ENCODE measurements at regions not wholly inside any gene's neighbourhood (a gene's known extent, or its start where the extent isn't known, plus 50 kb on each side); places are given as distances from the start of the nearest gene placed in this dataset.
"Not testable (repeated sequence)": the region's sequence is repeated elsewhere in the genome, so short reads cannot be mapped to it uniquely, and the experiment has no call there.

DNA sequence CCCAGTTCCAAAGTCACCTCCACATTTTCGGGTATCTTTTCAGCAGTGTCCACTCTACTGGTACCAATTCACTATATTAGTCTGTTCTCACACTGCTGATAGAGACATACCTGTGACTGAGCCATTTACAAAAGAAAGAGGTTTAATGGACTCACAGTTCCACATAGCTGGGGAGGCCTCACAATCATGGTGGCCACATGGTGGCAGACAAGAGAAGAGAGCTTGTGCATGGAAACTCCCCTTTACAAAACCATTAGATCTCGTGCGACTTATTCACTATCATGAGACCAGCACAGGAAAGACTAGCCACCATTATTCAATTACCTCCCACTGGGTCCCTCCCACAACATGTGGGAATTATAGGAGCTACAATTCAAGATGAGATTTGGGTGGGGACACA, 335.7 kb upstream of the SLC7A11 start:
- intact Hi-C loops (cut with DNase I, micrococcal nuclease); DNase-seq; ATAC-seq: not testable (repeated sequence)

DNA sequence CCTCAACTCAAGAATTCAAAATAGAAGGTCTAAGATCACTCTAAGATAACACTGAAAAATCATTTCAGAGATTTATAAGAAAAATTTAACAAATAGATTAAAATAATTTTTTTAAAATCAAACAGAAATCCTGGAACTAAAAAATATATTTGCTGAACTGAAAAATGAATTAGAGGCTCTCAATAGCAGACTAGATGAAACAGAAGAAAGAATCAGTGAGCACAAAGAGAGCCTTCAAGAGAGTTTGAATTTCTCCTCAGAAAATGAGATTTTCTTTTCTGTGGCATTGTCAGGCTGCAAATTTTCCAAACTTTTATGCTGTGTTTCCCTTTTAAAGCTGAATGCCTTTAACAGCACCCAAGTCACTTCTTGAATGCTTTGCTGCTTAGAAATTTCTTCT, 335.0 kb upstream of the SLC7A11 start:
- ATAC-seq (no peak), DNase-seq (no peak)
- intact Hi-C loops (cut with DNase I, micrococcal nuclease), result no loop called here

DNA sequence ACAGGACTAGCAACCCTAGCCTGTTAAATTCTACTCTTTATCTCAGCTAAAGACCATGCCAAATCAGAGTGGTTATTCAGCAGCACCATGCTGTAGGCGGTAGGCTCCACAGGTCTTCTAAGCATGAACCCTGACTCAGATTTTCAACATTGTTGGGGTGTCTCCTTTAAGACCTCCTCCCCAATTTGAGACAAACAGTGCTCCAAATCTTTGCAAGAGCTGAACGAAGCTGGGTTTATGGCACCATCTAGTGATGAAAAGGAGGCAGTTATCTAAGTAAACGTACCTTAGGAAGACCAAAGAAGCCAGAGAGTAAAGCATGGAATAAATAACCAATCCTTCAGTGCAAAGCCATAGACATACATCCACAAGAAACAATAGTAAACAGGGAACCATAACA, 334.5 kb upstream of the SLC7A11 start:
- peak; percentile 51 for ATAC-seq
- no peak for DNase-seq
- intact Hi-C loops (cut with DNase I, micrococcal nuclease), result no loop called here

DNA sequence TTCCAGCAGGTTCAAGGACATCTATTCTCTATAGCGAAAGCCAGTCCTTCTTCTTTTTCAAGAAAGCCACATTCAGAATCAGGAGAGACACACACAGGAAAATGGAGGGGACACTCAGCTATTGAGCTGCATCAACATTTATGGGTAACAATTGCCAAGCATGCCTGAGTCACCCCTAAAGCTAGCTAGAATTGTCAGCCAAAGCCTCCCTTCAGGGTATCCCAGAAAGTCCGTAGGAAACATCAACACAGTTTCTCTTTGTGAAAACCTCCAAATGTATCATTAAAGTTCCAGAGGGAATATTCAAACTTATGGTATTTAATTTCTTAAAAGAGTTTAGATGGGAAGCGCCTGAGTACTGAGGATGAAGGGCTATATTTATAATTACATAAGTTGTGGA, 331.1 kb upstream of the SLC7A11 start:
- intact Hi-C loops (cut with DNase I, micrococcal nuclease), result no loop called here
- no peak for DNase-seq
- ATAC-seq, result no peak

DNA sequence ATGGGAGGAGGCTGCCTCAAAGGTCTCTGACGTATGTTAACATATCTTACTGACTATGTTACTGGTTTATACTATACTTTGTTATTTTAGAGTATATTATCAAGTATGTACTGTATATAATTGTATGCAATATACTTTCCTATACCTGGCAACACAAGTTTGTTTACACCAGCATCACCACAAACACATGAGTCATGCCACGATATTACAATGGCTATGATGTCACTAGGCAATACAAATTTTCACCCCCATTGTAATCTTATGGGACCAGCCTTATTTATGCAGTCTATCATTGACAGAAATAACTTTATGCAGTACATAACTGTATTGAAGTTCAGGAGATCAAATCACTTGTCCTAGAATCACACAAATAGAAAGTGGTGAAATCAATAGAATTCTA, 329.9 kb upstream of the SLC7A11 start:
- DNase-seq, result no peak
- ATAC-seq, result no peak
- intact Hi-C loops (cut with DNase I, micrococcal nuclease), result no loop called here

DNA sequence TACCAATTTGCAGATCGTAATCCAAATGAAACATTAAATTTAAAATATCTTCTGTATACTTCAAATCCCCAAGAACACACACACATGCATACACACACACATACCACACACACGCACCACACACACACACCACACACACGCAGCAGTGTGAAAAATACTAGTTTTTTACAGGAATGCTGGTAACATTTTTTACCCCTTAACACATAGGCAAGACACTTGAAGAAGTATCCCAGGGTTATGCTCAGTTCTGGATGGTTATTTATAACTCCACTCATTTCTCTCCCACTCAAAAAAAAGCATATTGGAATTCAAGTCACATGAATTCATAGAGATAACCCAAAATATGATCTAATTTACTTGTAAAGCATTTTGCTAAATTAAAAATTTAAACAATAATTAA, 325.5 kb upstream of the SLC7A11 start:
- intact Hi-C loops (cut with DNase I, micrococcal nuclease), result no loop called here
- DNase-seq, result no peak
- ATAC-seq, result no peak

DNA sequence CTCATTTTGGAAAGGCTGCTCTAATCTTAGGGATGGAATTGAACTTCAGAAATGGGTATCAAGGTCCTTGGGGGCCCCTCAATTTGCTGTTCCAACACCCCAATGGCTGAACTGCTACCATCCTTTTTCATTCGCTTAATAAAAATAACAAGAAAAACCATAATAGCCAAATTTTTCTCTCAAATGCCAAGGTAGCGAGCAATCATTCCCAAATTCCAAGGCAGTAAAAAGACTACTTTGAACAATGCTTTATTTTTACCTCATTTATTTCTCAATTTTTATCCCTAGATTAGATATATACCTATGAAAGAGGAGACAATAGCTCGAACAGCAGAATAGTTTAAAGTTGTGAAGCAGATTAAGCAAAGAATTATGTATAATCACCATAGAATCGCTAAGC, 323.4 kb upstream of the SLC7A11 start:
- DNase-seq (no peak), ATAC-seq (no peak)
- intact Hi-C loops (cut with DNase I, micrococcal nuclease), result no loop called here

DNA sequence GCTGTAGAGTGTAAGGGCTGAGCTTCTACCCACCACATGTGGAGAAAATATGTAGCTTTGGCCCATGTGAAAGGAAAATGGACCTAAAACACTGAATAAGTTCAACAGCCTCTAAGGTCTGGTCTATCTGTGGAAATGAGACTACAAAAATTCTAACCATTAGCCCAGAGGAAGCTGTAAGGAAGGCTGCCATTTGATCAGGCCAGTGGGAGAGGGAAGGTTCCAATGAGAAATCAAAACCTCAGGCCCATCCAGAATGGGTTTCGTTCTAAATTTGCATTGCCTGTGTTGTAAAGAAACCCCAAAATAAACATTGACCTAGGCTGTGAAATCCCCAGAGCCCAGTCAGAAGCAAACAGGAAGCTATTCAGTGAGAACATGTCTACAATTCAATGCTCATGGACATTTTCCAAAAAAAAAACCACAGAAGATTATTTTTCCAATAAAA, 320.4 kb upstream of the SLC7A11 start:
- intact Hi-C loops (cut with DNase I, micrococcal nuclease), result no loop called here
- DNase-seq (no peak), ATAC-seq (no peak)

DNA sequence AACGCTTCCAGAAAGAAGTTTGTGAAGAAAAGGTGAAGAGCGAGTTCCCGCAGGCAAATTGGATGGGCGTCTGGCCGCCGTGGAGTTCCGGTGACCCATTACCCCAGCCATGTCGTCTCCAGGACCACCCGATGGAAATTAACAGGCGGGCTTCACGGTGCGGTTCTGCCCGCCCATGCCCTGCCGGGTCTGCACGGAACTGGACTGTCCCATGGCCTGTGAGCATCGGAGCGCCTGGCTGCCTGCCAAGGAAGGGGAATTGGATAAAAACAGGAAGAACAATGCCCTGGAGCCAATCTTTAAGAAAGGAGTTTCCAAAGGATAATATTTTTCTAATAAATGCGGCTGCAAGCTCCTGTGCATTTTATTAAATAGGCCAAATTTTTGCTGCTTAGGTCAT, 319.8 kb upstream of the SLC7A11 start:
- ATAC-seq, result no peak
- intact Hi-C loops (cut with DNase I, micrococcal nuclease), result no loop called here
- DNase-seq, result no peak

DNA sequence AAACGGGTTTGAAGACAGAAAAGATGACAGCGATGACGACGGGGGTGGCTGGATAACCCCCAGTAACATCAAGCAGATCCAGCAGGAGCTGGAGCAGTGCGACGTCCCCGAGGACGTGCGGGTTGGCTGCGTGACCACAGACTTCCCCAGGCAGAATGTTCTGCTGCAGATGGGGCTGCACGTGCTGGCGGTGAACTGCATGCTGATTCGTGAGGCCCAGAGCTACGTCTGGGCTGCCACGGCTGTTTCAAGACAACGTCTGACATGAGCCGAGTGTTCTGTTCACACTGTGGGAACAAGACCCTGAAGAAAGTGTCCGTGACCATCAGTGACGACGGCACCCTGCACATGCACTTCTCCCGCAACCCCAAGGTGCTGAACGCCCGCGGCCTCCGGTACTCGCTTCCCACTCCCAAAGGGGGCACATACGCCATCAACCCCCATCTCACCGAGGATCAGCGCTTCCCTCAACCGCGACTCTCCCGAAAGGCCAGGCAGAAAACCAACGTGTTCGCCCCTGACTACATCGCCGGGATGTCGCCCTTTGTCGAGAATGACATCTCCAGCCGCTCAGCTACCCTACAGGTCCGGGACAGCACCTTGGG, 319.2 kb upstream of the SLC7A11 start:
- no peak for ATAC-seq
- intact Hi-C loops (cut with DNase I, micrococcal nuclease), result no loop called here
- no peak for DNase-seq

DNA sequence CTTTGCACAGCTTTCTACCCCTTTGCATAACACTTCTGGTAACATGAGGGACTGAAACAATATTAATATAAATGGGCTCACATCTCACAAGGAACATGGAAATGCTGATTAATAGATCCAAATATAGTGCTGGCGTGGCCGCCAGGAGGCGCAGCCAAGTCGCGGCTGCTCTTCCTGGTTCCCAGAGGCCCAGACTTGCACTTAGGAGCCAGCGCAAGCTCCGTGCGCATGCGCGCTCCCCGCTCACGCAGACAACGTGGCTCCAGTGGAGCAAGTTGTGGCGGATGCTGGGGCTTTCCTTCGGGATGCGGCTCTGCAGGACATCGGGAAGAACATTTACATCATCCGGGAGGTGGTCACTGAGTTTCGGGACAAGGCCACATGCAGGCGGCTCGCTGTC, 318.3 kb upstream of the SLC7A11 start:
- ATAC-seq, result no peak
- no peak for DNase-seq
- intact Hi-C loops (cut with DNase I, micrococcal nuclease), result no loop called here

DNA sequence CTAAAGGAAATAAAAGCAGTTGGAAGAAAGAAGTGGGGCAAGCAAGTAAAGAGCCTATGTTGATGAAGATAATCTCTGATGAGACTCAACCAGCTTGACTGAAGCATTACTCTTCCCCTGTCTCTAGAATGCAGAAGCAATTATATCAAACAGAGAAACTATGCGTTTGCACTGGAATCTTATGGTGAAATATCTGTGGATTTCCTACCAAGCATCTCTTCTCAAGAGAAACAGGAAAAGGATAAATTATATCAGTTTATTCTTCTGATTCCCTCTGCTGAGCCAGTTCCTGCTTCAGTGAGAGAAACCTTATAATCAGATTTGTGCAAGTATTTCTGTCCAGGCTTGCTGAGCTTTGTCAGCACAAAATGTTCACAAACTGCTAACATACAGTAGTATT, 316.7 kb upstream of the SLC7A11 start:
- intact Hi-C loops (cut with DNase I, micrococcal nuclease), result no loop called here
- no peak for DNase-seq
- ATAC-seq, result no peak

DNA sequence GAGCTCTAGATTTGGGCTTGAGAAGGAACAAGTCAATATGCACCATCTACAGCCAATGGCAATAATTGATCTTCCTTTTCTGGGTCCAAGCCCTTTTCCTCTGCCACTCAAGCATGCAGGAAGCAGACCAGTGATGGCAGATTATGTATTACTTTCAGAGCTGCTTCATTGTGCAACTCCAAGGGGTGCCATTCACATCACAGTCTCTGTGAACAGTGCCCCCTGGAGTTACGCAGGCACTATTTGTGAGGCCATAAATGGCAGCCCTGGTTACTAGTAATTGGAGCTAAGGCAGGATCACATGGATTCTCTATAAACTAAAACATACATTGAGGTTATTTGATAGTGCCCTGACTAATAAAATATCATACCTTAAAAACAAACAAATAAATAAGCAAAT, 313.4 kb upstream of the SLC7A11 start:
- no peak for ATAC-seq
- intact Hi-C loops (cut with DNase I, micrococcal nuclease), result no loop called here
- DNase-seq, result no peak

DNA sequence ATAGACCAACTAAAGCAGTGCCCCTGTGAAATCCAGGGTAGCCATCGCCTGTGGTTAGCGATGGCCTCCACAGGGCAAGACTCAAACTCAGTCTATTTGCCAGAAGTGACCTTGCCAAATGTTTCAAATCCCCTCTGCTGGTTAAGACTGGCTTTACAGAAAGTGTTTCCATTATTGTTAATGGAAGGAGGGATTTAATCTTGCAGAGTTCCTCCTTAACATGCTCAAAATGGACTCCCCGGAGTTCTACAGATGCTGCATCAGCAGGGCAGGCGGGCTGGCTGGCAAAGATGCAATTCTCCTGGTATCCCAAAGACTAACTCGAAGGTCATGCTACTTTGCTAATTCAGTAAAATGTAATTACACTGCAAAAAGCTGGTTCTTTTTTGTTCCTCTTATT, 313.0 kb upstream of the SLC7A11 start:
- ATAC-seq (no peak), DNase-seq (no peak)
- intact Hi-C loops (cut with DNase I, micrococcal nuclease), result no loop called here

DNA sequence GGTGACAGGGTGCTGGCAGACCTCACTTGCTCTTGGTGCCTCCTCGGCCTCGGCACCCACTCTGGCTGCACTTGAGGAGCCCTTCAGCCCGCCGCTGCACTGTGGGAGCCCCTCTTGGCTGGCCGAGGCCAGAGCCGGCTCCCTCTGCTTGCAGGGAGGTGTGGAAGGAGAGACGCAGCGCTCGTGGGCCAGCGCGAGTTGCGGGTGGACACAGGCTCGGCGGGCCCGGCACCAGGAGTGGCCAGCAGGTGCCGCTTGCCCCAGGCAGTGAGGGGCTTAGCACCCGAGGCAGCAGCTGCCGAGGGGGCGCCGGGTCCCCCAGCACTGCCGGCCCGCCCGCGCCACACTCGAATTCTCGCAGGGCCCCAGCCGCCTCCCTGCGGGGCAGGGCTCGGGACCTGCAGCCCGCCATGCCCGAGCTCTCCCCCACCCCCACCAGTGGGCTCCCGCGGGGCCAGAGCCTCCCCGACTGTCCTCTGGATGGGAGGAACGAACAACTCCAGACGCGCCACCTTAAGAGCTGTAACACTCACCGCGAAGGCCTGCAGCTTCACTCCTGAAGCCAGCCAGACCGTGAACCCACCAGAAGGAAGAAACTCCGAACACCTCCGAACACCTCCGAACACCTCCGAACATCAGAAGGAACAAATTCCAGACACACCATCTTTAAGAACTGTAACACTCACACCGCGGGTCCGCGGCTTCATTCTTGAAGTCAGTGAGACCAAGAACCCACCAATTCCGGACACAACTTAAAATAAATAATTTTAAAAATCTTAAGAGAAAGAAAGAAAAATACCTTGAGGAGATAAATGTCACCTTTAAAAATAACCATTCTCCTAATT, 311.1 kb upstream of the SLC7A11 start:
- no peak for ATAC-seq
- intact Hi-C loops (cut with DNase I, micrococcal nuclease), result no loop called here
- DNase-seq, result no peak

DNA sequence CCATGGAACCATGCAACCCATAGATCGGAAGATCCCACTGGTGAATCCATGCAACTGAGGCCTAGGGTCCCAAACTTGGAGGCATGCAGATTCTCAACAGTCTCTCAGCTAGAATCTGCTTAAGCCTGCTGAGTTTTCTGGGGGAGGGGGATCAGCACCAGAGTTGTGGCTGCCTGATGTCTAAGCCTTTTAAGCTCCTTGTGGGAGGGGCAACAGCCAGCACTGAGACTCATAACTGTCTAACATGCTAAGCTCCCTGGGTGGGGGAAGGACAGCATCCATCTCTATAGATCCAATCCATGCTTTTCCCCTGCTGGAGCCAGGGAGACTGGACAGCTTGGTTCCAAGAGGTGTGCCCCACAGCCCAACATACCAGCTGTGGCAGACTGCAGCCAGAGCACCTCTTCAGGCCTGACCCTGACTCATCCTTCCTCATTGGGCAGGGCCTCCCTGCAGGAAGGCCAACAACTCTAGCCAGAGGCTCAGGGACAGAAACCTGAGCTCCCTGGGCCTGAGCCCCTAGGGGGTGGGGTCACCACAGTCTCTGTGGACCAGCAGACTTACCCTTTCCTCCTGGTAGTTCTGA, 300.1 kb upstream of the SLC7A11 start:
- ATAC-seq (no peak), DNase-seq (no peak)
- intact Hi-C loops (cut with DNase I, micrococcal nuclease), result no loop called here

DNA sequence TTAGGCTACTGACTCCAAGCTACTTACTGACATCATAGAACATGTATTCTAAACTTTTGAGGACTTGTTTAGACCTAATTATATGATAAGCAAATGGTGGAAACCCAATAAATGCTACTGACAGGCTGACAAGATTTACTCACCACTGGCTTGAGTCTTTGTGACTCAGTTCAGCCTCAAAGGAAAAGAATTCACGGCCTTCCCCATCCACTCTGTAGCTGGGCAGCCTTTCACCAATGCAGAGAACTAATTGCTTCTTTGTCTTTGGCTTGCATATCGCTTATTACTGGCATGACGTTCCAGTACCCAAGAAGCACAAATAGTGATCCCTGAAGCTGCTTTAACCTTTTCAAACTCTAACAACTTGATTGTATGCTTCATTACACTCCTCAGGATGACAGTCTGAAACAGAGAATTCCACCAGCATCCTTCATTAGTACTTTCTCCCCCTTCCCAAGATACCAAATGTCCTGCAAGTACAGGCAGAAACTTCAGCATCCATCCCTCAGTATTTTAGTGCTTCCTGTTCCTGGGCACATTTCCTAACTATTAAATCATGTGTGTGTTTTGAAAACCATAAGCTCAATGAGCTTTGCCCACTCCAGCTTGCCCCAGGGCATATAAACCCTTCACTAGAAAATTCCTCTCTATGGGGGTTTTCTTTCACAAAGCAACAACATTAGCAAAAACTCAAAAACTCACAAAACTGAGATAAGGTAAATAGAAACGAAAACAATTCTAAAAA, 298.1 kb upstream of the SLC7A11 start:
- ATAC-seq, result no peak
- DNase-seq, result no peak

DNA sequence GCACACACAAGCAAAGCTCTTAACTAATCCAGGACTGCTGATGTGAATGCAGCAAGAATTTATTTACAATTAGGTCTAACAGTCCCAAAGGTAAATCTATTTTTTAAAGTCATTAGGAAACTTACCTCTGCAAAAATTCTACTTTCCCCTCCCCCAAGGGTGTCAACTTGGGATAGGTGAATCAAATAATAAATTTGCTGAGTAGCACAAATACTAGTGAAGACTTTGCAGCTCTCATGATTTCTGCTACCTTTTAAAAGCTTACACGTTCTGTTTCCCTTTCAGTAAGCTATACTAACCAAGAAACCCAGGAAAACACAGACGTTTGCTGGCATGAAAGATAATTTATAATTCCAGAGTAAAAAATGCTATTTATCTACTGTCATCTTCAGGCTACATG, 296.6 kb upstream of the SLC7A11 start:
- DNase-seq (no peak), ATAC-seq (no peak)
- intact Hi-C loops (cut with DNase I, micrococcal nuclease), result no loop called here

More for the DNA sequence above, 298.1 kb upstream of the SLC7A11 start:
- intact Hi-C loops (cut with DNase I, micrococcal nuclease), result no loop called here

DNA sequence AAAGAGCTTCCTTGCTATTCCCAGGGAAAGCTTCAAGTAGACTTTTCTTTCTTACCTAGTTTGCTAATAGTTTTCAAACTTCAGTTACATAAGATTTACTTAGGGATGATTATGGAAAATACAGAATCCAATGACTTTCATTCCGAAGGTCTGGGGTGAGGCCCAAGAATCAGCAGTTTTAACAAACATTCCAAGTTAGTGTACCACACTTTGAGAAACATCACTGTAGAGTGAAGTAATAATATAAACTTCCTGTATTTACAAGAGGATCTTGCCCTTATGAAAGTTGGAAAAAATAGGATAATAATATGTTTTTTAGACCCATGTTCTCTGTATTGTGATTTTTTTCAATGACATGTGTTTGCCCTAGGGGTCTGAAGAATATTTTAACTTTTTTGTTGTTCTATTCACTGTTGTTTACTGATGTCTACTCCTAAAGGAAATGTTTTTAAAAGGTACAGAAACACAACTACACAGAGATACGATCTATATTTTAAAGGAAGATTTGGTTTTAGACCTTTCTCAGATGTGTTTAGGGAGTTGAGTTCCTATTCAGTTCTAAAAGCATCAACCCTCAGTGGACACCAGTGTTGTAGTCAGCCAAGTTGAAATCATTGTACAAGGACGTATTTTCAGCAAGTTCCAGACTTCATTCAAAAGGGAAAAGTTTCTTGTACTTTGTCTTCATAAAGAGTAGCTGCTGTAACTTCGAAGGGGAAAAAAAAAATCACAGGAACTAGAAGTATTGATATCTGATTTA, 295.8 kb upstream of the SLC7A11 start:
- DNase-seq (no peak), ATAC-seq (no peak)
- intact Hi-C loops (cut with DNase I, micrococcal nuclease), result no loop called here

Measured in left colon (tissue), 2 donors.